Colonic mucosa (tissue), 4 donors: ENCODE measurements at regions not wholly inside any gene's neighbourhood (a gene's known extent, or its start where the extent isn't known, plus 50 kb on each side); places are given as distances from the start of the nearest gene placed in this dataset.

Experiments used
- DNase-seq: peaks from one replicate; pipeline ENCODE4 v3.0.0-alpha.2; 2020
- H3K27ac ChIP-seq: fragments of 200-600 bp; one replicate; pipeline ENCODE4 v1.8.0; 2021
- H3K27me3 ChIP-seq: fragments of 200-600 bp; one replicate; pipeline ENCODE4 v1.8.0; 2021
- H3K36me3 ChIP-seq: fragments of 200-600 bp; one replicate; pipeline ENCODE4 v1.8.0; 2021
- H3K4me1 ChIP-seq: fragments of 200-600 bp; one replicate; pipeline ENCODE4 v1.8.0; 2021; ENCODE audit warnings: mild to moderate bottlenecking
- H3K4me3 ChIP-seq: fragments of 200-600 bp; one replicate; pipeline ENCODE4 v1.8.0; 2021
- H3K9ac ChIP-seq, 2 donors: one replicate each; pipeline ENCODE4 v1.7.0; 2013; ENCODE audit warnings: control low read depth in 2 of 2, low read depth in 2 of 2, low read length in 2 of 2
- H3K9me3 ChIP-seq: fragments of 200-600 bp; one replicate; pipeline ENCODE4 v1.8.0; 2021
- intact Hi-C: fragments of 100-400 bp; cut with DNase I; formaldehyde crosslinking; loops from one replicate; pipeline ENCODE4 v1.14.1; 2022
- TF ChIP-seq, protein P1 (sequence below): fragments of 200-600 bp; IDR thresholded peaks from one replicate; pipeline ENCODE4 v1.8.0; 2022; ENCODE audit warnings: antibody characterized with exemption, mild to moderate bottlenecking
- donor health status: healthy.
- donor health status: DM: no; HTN: no; CAD: no.
- donor health status: DM: no; HTN: no; CAD: no.

DNA sequence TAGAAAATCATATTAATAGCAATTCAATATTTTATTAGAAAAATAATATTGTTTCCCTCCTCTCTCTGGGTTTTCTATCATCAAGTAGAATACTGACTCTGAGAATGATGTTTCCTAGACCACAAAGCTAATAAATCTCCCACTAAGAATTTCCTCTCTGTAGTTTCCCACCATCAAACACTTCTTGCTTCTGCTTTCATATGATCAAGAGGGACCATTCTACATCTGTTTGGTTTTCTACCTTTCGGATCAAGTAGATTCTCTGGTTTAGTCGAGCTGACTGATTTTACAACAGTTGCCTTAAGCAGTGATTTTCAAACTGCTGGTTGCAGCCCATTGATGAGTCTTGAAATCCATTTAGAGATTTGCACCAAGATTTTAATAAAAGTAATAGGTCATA is 240.2 kb upstream of the PTBP2 start:
- DNase-seq: no peak
- H3K4me3 ChIP-seq: no peak overlapping the region
- no peaks in the 10 kb centered on the region for H3K9me3 ChIP-seq
- no peak overlapping the region for H3K9ac ChIP-seq
- intact Hi-C loops: no loop called here
- H3K4me1 ChIP-seq: no peaks in the 10 kb centered on the region
- H3K27ac ChIP-seq: no peak overlapping the region
- H3K36me3 ChIP-seq: no peaks in the 10 kb centered on the region
- H3K27me3 ChIP-seq: no peaks in the 10 kb centered on the region
- TF ChIP-seq, protein P1, sequence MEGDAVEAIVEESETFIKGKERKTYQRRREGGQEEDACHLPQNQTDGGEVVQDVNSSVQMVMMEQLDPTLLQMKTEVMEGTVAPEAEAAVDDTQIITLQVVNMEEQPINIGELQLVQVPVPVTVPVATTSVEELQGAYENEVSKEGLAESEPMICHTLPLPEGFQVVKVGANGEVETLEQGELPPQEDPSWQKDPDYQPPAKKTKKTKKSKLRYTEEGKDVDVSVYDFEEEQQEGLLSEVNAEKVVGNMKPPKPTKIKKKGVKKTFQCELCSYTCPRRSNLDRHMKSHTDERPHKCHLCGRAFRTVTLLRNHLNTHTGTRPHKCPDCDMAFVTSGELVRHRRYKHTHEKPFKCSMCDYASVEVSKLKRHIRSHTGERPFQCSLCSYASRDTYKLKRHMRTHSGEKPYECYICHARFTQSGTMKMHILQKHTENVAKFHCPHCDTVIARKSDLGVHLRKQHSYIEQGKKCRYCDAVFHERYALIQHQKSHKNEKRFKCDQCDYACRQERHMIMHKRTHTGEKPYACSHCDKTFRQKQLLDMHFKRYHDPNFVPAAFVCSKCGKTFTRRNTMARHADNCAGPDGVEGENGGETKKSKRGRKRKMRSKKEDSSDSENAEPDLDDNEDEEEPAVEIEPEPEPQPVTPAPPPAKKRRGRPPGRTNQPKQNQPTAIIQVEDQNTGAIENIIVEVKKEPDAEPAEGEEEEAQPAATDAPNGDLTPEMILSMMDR: no peak

DNA sequence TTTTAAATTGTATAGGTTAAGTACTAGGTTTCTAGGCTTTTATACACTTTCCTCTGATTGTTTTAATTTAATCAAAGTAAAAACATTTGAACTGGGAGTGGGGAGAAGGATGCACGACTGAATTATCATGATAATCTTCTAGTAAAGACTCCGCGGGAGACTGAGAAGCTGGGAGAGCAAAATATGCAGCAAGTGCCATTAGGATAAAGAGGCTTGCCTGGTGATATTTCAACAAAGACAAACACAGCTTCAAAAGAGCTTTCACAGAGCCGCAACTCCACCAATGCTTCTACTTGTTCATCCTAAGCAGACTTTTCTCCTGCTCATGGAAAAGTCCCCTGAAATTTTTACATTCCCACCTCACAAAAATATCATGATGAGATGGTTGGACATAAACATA is 239.0 kb upstream of the PTBP2 start:
- Histone ChIP-seq H3K9me3 (no peaks in the 10 kb centered on the region), H3K36me3 (no peaks in the 10 kb centered on the region), H3K4me1 (no peaks in the 10 kb centered on the region), H3K27ac (no peak overlapping the region), H3K4me3 (no peak overlapping the region), H3K9ac (no peak overlapping the region), H3K27me3 (no peaks in the 10 kb centered on the region)
- TF ChIP-seq, protein P1: no peak
- DNase-seq: no peak
- intact Hi-C loops: no loop called here

DNA sequence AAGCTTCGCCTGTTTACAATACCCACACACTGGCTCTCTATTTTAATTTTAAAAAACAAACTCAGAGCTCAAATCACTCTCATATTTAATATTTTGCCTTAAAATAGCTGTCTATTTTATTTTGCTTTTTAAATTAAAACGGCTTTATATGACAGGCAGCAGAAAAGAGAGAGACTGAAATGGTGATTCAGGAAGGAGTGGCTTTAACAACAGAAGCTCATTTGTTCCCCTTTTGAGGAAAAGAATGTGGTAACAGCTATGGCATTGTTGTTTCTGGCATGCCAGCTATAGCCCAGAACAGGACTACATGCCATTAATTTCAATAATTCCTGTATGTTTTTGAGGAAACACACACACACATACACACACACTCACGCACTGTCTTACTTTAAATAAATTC is 234.2 kb upstream of the PTBP2 start:
- Histone ChIP-seq H3K27ac (no peak overlapping the region), H3K9ac (no peak overlapping the region), H3K9me3 (no peaks in the 10 kb centered on the region), H3K36me3 (no peaks in the 10 kb centered on the region), H3K4me1 (no peaks in the 10 kb centered on the region), H3K4me3 (no peak overlapping the region), H3K27me3 (no peaks in the 10 kb centered on the region)
- intact Hi-C loops: no loop called here
- no peak for DNase-seq
- TF ChIP-seq, protein P1: no peak

DNA sequence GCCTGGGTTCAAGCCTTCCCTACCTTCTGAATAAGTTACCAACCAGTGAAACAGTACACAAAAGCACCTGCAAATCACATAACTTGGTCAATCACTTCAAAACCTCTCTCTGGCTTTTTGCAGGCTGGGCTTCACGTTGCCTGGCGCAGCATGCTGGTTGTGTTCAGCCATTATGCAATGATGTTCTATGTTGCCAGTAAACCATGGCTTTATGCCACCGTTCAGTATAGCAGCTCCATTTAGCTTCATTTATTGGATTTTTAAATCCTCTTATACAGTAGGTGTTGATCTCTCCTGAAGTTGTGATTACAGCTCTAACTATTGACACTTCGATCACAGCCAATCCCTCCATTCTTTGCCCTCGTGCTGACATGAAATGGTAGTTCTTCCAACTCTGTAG is 233.6 kb upstream of the PTBP2 start:
- Histone ChIP-seq H3K4me1 (no peaks in the 10 kb centered on the region), H3K9me3 (no peaks in the 10 kb centered on the region), H3K36me3 (no peaks in the 10 kb centered on the region), H3K4me3 (no peak overlapping the region), H3K27me3 (no peaks in the 10 kb centered on the region), H3K9ac (no peak overlapping the region), H3K27ac (no peak overlapping the region)
- no peak for DNase-seq
- intact Hi-C loops: no loop called here
- TF ChIP-seq, protein P1: no peak

DNA sequence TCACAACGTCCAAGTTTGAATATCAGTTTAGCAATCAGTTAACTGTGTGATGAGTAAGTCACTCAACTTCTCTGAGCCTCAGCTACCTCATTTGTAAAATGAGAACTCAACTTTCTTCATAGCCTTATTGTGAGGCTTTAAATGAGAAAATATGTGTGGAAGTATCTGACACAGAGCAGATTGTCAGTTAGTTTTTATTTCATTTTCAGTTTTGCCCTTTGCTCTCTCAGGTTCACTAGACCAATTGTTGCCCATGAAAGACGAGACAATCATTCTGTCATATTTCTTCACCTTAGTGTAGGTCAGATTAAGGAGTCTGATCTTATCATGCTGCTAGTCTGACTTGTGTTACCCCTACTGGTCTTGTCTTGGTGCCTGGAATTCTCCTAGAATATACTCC is 232.8 kb upstream of the PTBP2 start:
- no peaks in the 10 kb centered on the region for H3K27me3 ChIP-seq
- TF ChIP-seq, protein P1: no peak
- H3K4me1 ChIP-seq: no peaks in the 10 kb centered on the region
- DNase-seq: no peak
- H3K4me3 ChIP-seq: no peak overlapping the region
- no peak overlapping the region for H3K27ac ChIP-seq
- intact Hi-C loops: no loop called here
- no peak overlapping the region for H3K9ac ChIP-seq
- no peaks in the 10 kb centered on the region for H3K36me3 ChIP-seq
- no peaks in the 10 kb centered on the region for H3K9me3 ChIP-seq

DNA sequence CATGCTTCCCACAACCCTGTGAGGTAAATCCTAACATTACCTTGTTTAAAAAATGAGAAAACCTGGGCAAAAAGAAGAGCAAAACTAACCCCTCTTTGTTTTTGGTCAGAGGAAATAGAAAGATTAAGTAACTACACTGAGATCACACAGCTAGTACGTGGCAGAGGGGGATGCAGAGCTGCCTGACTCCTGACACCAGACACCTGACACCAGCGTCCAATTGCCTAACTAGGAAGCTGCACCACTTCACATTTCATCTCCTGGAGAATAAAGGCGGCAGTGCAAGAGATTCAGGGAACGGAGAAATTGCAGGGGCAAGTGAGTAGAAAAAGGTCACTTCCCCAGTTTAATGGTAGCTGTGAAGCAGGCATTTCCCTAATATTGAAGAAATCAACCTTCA is 229.3 kb upstream of the PTBP2 start:
- H3K9ac ChIP-seq: no peak overlapping the region
- DNase-seq: no peak
- H3K4me1 ChIP-seq: no peaks in the 10 kb centered on the region
- no peaks in the 10 kb centered on the region for H3K9me3 ChIP-seq
- H3K27ac ChIP-seq: no peak overlapping the region
- no peak overlapping the region for H3K4me3 ChIP-seq
- TF ChIP-seq, protein P1: no peak
- H3K36me3 ChIP-seq: no peaks in the 10 kb centered on the region
- H3K27me3 ChIP-seq: no peaks in the 10 kb centered on the region
- intact Hi-C loops: no loop called here
